PC-3 (cell line): ENCODE measurements at regions not wholly inside any gene's neighbourhood (a gene's known extent, or its start where the extent isn't known, plus 50 kb on each side); places are given as distances from the start of the nearest gene placed in this dataset.

ENCODE experiments used
- ATAC-seq: fragments of 200-7000 bp; cut with Tn5 transposase; 2 replicates; pipeline ENCODE4 v1.9.1; 2020; ENCODE audit warnings: mild to moderate bottlenecking, moderate library complexity
- BruUV-seq: library from RNA; stranded (reverse); fragments of 400-500 nt; replicated peaks from 2 replicates; lab custom pipeline; 2021; lab: Mats Ljungman, UMichigan
- CTCF ChIA-PET: fragments of 300-600 bp; sonication (Branson Sonifier 250); formaldehyde crosslinking; loops from one replicate; lab custom pipeline; 2022; ENCODE audit warnings: antibody characterized with exemption; lab: Charles Lee
- POLR2A ChIA-PET: fragments of 300-600 bp; sonication (Branson Sonifier 250); formaldehyde crosslinking; loops from one replicate; lab custom pipeline; 2022; ENCODE audit warnings: antibody characterized with exemption; ENCODE audit not compliant: unreplicated experiment; lab: Charles Lee
- DNase-seq: peaks from one replicate; pipeline ENCODE4 v3.0.0-alpha.2; 2015
- H2AFZ ChIP-seq: fragments of 300-600 bp; sonication (generic); 2 replicates; pipeline ENCODE4 v1.6.0; 2016; ENCODE audit warnings: antibody characterized with exemption, low read length
- H3F3A ChIP-seq: fragments of 300-600 bp; sonication (generic); one replicate; pipeline ENCODE4 v1.6.0; 2017; ENCODE audit warnings: antibody characterized with exemption, low read length, control low read depth, mild to moderate bottlenecking; ENCODE audit not compliant: unreplicated experiment
- H3K27ac ChIP-seq: fragments of 300-600 bp; sonication (generic); 2 replicates; pipeline ENCODE4 v1.5.1; 2016; ENCODE audit warnings: mild to moderate bottlenecking, low read length
- H3K27me3 ChIP-seq: fragments of 300-600 bp; sonication (generic); 2 replicates; pipeline ENCODE4 v1.6.1; 2016; ENCODE audit warnings: low read length, mixed read lengths
- H3K36me3 ChIP-seq: fragments of 300-600 bp; sonication (generic); 2 replicates; pipeline ENCODE4 v1.6.1; 2016; ENCODE audit warnings: low read depth, mixed run types, low read length, mixed read lengths
- H3K4me1 ChIP-seq: fragments of 300-600 bp; sonication (generic); 2 replicates; pipeline ENCODE4 v1.5.1; 2016; ENCODE audit warnings: low read length; ENCODE audit not compliant: insufficient read depth
- H3K4me2 ChIP-seq: fragments of 300-600 bp; sonication (generic); 2 replicates; pipeline ENCODE4 v1.6.0; 2016; ENCODE audit warnings: low read length
- H3K4me3 ChIP-seq: fragments of 300-600 bp; sonication (generic); 2 replicates; pipeline ENCODE4 v1.5.1; 2016; ENCODE audit warnings: mild to moderate bottlenecking, low read length, mixed read lengths
- H3K79me2 ChIP-seq: fragments of 300-600 bp; sonication (generic); 2 replicates; pipeline ENCODE4 v1.6.1; 2017; ENCODE audit warnings: low read length, mixed read lengths
- H3K9ac ChIP-seq: fragments of 300-600 bp; sonication (generic); 2 replicates; pipeline ENCODE4 v1.6.0; 2016; ENCODE audit warnings: mild to moderate bottlenecking, low read length
- H3K9me2 ChIP-seq: fragments of 300-600 bp; sonication (generic); replicated peaks from 2 replicates; pipeline ENCODE4 v1.6.1; 2016; ENCODE audit warnings: mixed run types, low read length, mixed read lengths
- H3K9me3 ChIP-seq: fragments of 300-600 bp; sonication (generic); 2 replicates; pipeline ENCODE4 v1.6.1; 2016; ENCODE audit warnings: low read length, mixed read lengths
- H4K20me1 ChIP-seq: fragments of 300-600 bp; sonication (generic); 2 replicates; pipeline ENCODE4 v1.6.1; 2016; ENCODE audit warnings: low read length, mixed read lengths
- EZH2 ChIP-seq: fragments of 300-600 bp; sonication (generic); IDR thresholded peaks from one replicate; pipeline ENCODE4 v1.6.1; 2017; ENCODE audit warnings: antibody characterized with exemption, mild to moderate bottlenecking, low read length; ENCODE audit not compliant: unreplicated experiment
- EZH2phosphoT487 ChIP-seq: fragments of 300-600 bp; sonication (generic); IDR thresholded peaks from 2 replicates; pipeline ENCODE4 v1.6.1; 2018; ENCODE audit warnings: mild to moderate bottlenecking, antibody characterized with exemption, low read length, borderline replicate concordance
- intact Hi-C: fragments of 100-400 bp; cut with micrococcal nuclease; formaldehyde crosslinking; loops from 2 replicates; pipeline ENCODE4 v1.9.0; 2023
- TF ChIP-seq, protein P1 (sequence below): fragments of 300-600 bp; sonication (generic); conservative IDR thresholded peaks from 2 replicates; pipeline ENCODE4 v1.5.1; 2017; ENCODE audit warnings: antibody characterized with exemption, low read depth, mild to moderate bottlenecking, low read length

DNA sequence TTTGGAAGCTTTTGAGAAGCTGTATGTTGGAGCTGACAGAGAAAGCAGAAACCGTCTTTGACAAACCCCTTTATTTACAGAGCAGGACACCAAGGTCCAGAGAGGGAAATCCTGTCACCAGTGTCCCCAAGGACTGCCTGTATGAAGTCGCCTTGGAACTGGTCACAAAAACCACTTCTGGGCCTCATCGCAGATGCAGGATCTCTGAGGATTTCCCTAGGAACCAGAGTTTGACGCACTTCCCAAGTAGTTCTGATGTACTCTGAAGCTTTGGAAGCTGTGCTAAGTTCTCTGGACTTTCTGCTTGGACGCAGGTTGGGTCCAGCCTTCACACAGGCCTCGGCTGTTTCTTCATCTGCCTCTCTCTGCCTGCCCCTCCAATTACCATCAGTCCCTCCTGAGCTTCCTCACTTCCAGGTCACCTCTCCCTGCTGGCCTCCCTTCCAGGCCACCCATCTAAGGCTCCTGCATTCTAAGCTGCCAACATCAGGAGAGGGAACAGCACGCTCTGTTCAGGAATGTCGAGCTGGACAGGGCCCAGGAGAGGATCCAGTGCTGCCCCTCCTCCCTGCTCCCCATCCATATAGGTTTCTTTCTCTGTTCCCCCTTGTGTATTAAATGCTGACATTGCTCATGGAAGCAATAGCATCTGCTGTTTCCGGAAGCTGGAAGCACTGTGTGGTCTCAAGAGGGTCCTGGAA, 270.8 kb downstream of the OPA1 start:
- Histone ChIP-seq H3K27ac (no peak overlapping the region), H3K36me3 (no peaks in the 10 kb centered on the region), H3F3A (no peaks in the 10 kb centered on the region), H4K20me1 (no peaks in the 10 kb centered on the region), H3K9me2 (no peaks in the 10 kb centered on the region), H3K9ac (no peak overlapping the region), H3K27me3 (no peaks in the 10 kb centered on the region), H3K4me2 (no peak overlapping the region), H3K79me2 (no peaks in the 10 kb centered on the region), H3K4me1 (peaks cover 31% of the 10 kb centered on the region), H3K4me3 (no peak overlapping the region), H2AFZ (no peak overlapping the region), H3K9me3 (no peaks in the 10 kb centered on the region)
- POLR2A ChIA-PET = no interaction called here
- CTCF ChIA-PET = no interaction called here
- no peak for DNase-seq
- no peak for ATAC-seq
- no TSS peak for BruUV-seq
- intact Hi-C loops = no loop called here
- TF ChIP-seq EZH2phosphoT487 (no peak), EZH2 (no peak)
- TF ChIP-seq, protein P1, sequence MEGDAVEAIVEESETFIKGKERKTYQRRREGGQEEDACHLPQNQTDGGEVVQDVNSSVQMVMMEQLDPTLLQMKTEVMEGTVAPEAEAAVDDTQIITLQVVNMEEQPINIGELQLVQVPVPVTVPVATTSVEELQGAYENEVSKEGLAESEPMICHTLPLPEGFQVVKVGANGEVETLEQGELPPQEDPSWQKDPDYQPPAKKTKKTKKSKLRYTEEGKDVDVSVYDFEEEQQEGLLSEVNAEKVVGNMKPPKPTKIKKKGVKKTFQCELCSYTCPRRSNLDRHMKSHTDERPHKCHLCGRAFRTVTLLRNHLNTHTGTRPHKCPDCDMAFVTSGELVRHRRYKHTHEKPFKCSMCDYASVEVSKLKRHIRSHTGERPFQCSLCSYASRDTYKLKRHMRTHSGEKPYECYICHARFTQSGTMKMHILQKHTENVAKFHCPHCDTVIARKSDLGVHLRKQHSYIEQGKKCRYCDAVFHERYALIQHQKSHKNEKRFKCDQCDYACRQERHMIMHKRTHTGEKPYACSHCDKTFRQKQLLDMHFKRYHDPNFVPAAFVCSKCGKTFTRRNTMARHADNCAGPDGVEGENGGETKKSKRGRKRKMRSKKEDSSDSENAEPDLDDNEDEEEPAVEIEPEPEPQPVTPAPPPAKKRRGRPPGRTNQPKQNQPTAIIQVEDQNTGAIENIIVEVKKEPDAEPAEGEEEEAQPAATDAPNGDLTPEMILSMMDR = no peak

DNA sequence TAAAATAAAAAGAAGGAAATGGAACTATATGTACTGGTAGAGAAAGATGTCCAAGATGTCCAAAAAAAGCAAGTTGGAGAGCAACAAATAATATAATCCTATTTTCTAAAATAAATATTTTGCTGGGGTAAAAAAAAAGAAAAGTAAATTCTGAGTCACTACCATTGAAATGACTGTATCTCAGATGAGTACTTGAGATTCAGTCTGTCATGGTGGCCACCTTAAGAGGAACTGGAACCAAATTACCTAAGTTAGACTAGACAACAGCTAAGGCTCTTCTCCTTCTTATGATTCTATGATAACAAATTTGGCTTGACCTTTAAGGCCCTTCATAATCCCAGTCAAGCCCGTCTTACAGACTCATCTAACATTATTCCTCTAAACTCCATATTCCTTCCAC, 270.6 kb upstream of the HES1 start:
- H3K9me3 ChIP-seq = no peaks in the 10 kb centered on the region
- no peaks in the 10 kb centered on the region for H3F3A ChIP-seq
- intact Hi-C loops = no loop called here
- no peak for ATAC-seq
- DNase-seq = no peak
- no peak overlapping the region for H3K9ac ChIP-seq
- no peak overlapping the region for H3K4me2 ChIP-seq
- POLR2A ChIA-PET = no interaction called here
- no peak overlapping the region for H2AFZ ChIP-seq
- no peaks in the 10 kb centered on the region for H3K27me3 ChIP-seq
- CTCF ChIA-PET = no interaction called here
- no peak overlapping the region for H3K4me3 ChIP-seq
- no peak for TF ChIP-seq EZH2phosphoT487
- TF ChIP-seq, protein P1 = no peak
- TF ChIP-seq EZH2 = no peak
- H3K27ac ChIP-seq = no peak overlapping the region
- no peaks in the 10 kb centered on the region for H3K9me2 ChIP-seq
- H3K36me3 ChIP-seq = no peaks in the 10 kb centered on the region
- peaks cover 41% of the 10 kb centered on the region for H3K4me1 ChIP-seq
- H3K79me2 ChIP-seq = no peaks in the 10 kb centered on the region
- H4K20me1 ChIP-seq = no peaks in the 10 kb centered on the region
- BruUV-seq = no TSS peak

DNA sequence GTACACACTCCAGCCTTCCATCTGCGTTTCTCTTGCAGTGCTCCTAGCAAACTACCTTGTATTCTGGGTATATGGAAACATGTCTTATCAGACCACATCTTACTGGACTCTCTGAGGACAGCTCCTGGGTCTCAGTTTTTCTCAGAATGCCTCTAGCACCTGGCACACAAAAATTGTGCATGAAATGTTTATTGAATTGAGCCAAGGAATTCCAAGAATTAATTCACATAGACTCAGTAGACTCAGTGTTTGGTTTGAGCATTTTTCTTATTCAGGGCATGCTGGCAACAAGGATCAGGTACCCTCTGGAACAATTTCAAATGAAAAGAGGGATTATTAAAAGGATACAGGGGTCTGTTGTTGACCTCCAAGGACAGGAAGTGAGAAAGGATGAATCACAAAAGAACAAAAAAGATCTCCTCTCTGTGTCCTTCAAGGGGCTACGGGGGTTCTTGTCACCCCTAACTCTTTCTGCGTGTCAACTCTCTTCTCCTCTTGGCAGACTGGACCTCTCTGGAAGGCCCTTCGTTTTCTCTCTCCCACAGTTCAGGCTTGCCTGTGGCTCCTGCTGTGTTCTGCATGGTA, 270.0 kb upstream of the HES1 start:
- H3K4me3 ChIP-seq = no peak overlapping the region
- H3K9ac ChIP-seq = no peak overlapping the region
- H4K20me1 ChIP-seq = no peaks in the 10 kb centered on the region
- no peaks in the 10 kb centered on the region for H3K79me2 ChIP-seq
- H3K36me3 ChIP-seq = no peaks in the 10 kb centered on the region
- H3K9me3 ChIP-seq = no peaks in the 10 kb centered on the region
- no peak overlapping the region for H3K27ac ChIP-seq
- no peaks in the 10 kb centered on the region for H3K27me3 ChIP-seq
- no TSS peak for BruUV-seq
- H3K4me1 ChIP-seq = peaks cover 48% of the 10 kb centered on the region
- no peaks in the 10 kb centered on the region for H3F3A ChIP-seq
- no peaks in the 10 kb centered on the region for H3K9me2 ChIP-seq
- TF ChIP-seq, protein P1 = no peak
- TF ChIP-seq EZH2 (no peak), EZH2phosphoT487 (no peak)
- DNase-seq (no peak), ATAC-seq (no peak)
- ChIA-PET POLR2A (no interaction called here), CTCF (no interaction called here)
- intact Hi-C loops = no loop called here
- no peak overlapping the region for H3K4me2 ChIP-seq
- H2AFZ ChIP-seq = no peak overlapping the region
